ENCODE measurements at regions not wholly inside any gene's neighbourhood (a gene's known extent, or its start where the extent isn't known, plus 50 kb on each side); places are given as distances from the start of the nearest gene placed in this dataset.

- no peak for TF ChIP-seq EP300 (IDR thresholded peaks at IDR 0.05)
- TF ChIP-seq CTCF (IDR thresholded peaks at IDR 0.05) = no peak
- Histone ChIP-seq H3K36me3 (no peaks in the 10 kb centered on the region), H3K4me3 (no peak overlapping the region), H3K4me1 (peaks cover 0 to 21% (median 5%) of the 10 kb centered on the region in 4 donors), H3K9me3 (no peaks in the 10 kb centered on the region), H3K27me3 (no peaks in the 10 kb centered on the region), H3K27ac (no peak overlapping the region)
- DNase-seq (ENCODE audit: low spot score in 2 of 2) = no peak
- 78 to 88% methylated on average over 4 of the region's 4 CpGs for WGBS, 2 donors
Observed at GRCh38 chr10:44202952-44203351, 181.9 kb downstream of the CXCL12 start.

GRCh38 chr10:44201656-44202055, 183.2 kb downstream of the CXCL12 start:
- no peak overlapping the region for H3K27ac ChIP-seq
- H3K4me1 ChIP-seq = peaks cover 0 to 29% (median 7%) of the 10 kb centered on the region in 4 donors
- no peaks in the 10 kb centered on the region for H3K36me3 ChIP-seq
- no peak for DNase-seq (ENCODE audit: low spot score in 2 of 2)
- no peaks in the 10 kb centered on the region for H3K27me3 ChIP-seq
- 63 to 76% methylated on average over 2 of the region's 2 CpGs for WGBS, 2 donors
- no peak overlapping the region for H3K4me3 ChIP-seq
- H3K9me3 ChIP-seq = no peaks in the 10 kb centered on the region
- TF ChIP-seq CTCF (IDR thresholded peaks at IDR 0.05) = no peak
- no peak for TF ChIP-seq POLR2A (IDR thresholded peaks at IDR 0.05)
- TF ChIP-seq EP300 (IDR thresholded peaks at IDR 0.05) = no peak

- Histone ChIP-seq H3K27me3 (no peaks in the 10 kb centered on the region), H3K36me3 (no peaks in the 10 kb centered on the region), H3K27ac (no peak overlapping the region), H3K4me1 (peaks cover 0 to 34% (median 7%) of the 10 kb centered on the region in 4 donors), H3K4me3 (no peak overlapping the region), H3K9me3 (no peaks in the 10 kb centered on the region)
- WGBS, 2 donors = 80 to 89% methylated on average over 5 to 6 of the region's 6 CpGs
- no peak for TF ChIP-seq CTCF (IDR thresholded peaks at IDR 0.05)
- TF ChIP-seq POLR2A (IDR thresholded peaks at IDR 0.05) = no peak
- TF ChIP-seq EP300 (IDR thresholded peaks at IDR 0.05) = no peak
- DNase-seq (ENCODE audit: low spot score in 2 of 2) = no peak
Observed at GRCh38 chr10:44201011-44201410, 183.9 kb downstream of the CXCL12 start.

GRCh38 chr10:44199991-44200655, 184.8 kb downstream of the CXCL12 start:
- Histone ChIP-seq H3K36me3 (no peaks in the 10 kb centered on the region), H3K4me3 (no peak overlapping the region), H3K27me3 (no peaks in the 10 kb centered on the region), H3K4me1 (peaks cover 0 to 41% (median 11%) of the 10 kb centered on the region in 4 donors), H3K9me3 (no peaks in the 10 kb centered on the region), H3K27ac (no peak overlapping the region)
- 87 to 88% methylated on average over 11 to 12 of the region's 12 CpGs for WGBS, 2 donors
- DNase-seq (ENCODE audit: low spot score in 2 of 2) = no peak
- no peak for TF ChIP-seq CTCF (IDR thresholded peaks at IDR 0.05)
- TF ChIP-seq EP300 (IDR thresholded peaks at IDR 0.05) = no peak
- TF ChIP-seq POLR2A (IDR thresholded peaks at IDR 0.05) = no peak

- WGBS, 2 donors = 58 to 94% methylated on average over 3 of the region's 3 CpGs
- no peak for DNase-seq (ENCODE audit: low spot score in 2 of 2)
- Histone ChIP-seq H3K36me3 (no peaks in the 10 kb centered on the region), H3K27ac (peak overlapping the region in 2 of 4 donors; percentile 18 to 36), H3K9me3 (no peaks in the 10 kb centered on the region), H3K4me1 (peaks cover 0 to 42% (median 11%) of the 10 kb centered on the region in 4 donors), H3K4me3 (no peak overlapping the region), H3K27me3 (no peaks in the 10 kb centered on the region)
- TF ChIP-seq POLR2A (IDR thresholded peaks at IDR 0.05) (no peak), EP300 (IDR thresholded peaks at IDR 0.05) (no peak), CTCF (IDR thresholded peaks at IDR 0.05) (no peak)
Observed at GRCh38 chr10:44199267-44199666, 185.6 kb downstream of the CXCL12 start.

All from tibial nerve (tissue), 4 donors.